SH-SY5Y (cell line): ENCODE measurements at regions not wholly inside any gene's neighbourhood (a gene's known extent, or its start where the extent isn't known, plus 50 kb on each side); places are given as distances from the start of the nearest gene placed in this dataset.

Experiments used
- GATA2 ChIP-seq: IDR thresholded peaks from 2 replicates; pipeline ENCODE4 v1.6.1; 2011; ENCODE audit warnings: mild to moderate bottlenecking, low read depth, low read length
- GATA3 ChIP-seq: IDR thresholded peaks from 2 replicates; pipeline ENCODE4 v1.6.1; 2011; ENCODE audit warnings: low read depth, mild to moderate bottlenecking, low read length, moderate library complexity

- TF ChIP-seq GATA2 = no peak
- no peak for TF ChIP-seq GATA3
Measured at GRCh38 chr2:2665834-2666133, 334.7 kb upstream of the MYT1L start.

GRCh38 chr2:2664989-2665833 is 334.1 kb upstream of the MYT1L start:
- TF ChIP-seq GATA3 = no peak
- no peak for TF ChIP-seq GATA2

GRCh38 chr2:2663401-2664036 is 332.4 kb upstream of the MYT1L start:
- no peak for TF ChIP-seq GATA3
- TF ChIP-seq GATA2 = no peak

GRCh38 chr2:2662847-2663356 is 331.8 kb upstream of the MYT1L start:
- TF ChIP-seq GATA2 (no peak), GATA3 (no peak)

GRCh38 chr2:2662037-2662846 is 331.2 kb upstream of the MYT1L start:
- TF ChIP-seq GATA2 (no peak), GATA3 (no peak)

- no peak for TF ChIP-seq GATA2
- no peak for TF ChIP-seq GATA3
Measured at GRCh38 chr2:2660789-2661355, 329.8 kb upstream of the MYT1L start.

GRCh38 chr2:2657121-2657962 is 326.3 kb upstream of the MYT1L start:
- TF ChIP-seq GATA2 (no peak), GATA3 (no peak)

- TF ChIP-seq GATA3 = no peak
- no peak for TF ChIP-seq GATA2
Measured at GRCh38 chr2:2656115-2657011, 325.3 kb upstream of the MYT1L start.

GRCh38 chr2:2655453-2656114 is 324.5 kb upstream of the MYT1L start:
- TF ChIP-seq GATA3 (no peak), GATA2 (no peak)

- TF ChIP-seq GATA3 = no peak
- no peak for TF ChIP-seq GATA2
Measured at GRCh38 chr2:2653231-2653630, 322.2 kb upstream of the MYT1L start.

- TF ChIP-seq GATA3 = no peak
- TF ChIP-seq GATA2 = no peak
Measured at GRCh38 chr2:2650608-2651375, 319.7 kb upstream of the MYT1L start.
